ENCODE measurements at regions not wholly inside any gene's neighbourhood (a gene's known extent, or its start where the extent isn't known, plus 50 kb on each side); places are given as distances from the start of the nearest gene placed in this dataset.

DNA sequence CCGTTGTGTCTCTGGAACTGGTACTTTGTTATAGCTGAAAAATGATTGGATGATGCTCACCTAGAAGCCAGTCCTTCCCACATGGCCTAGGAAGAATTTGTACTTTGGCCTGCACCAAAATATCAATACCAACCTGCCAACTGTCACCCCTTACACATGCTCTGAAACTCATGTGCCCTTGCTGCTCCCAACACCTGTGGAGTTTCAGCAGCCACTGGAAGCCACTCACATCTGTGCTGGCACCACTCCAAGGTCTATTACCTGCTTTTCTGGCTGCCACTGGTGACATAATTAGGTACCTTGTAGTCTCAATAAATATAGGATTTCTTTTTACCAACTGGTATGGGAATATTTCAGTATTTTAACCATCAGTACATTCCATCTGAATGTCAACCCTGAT is 363.6 kb downstream of the SH3GL2 start:
- Histone ChIP-seq H3K27me3 (ENCODE audit: insufficient read depth, low read depth) (no peaks in the 10 kb centered on the region), H3K4me3 (IDR thresholded peaks at IDR 0.05; ENCODE audit: insufficient read depth, low read depth, low read length) (no peak overlapping the region), H2AFZ (ENCODE audit: low read depth) (no peak overlapping the region), H3K9ac (no peak overlapping the region), H3K4me2 (no peak overlapping the region; the same call in 1 of the 2 replicates), H3K4me1 (ENCODE audit: low read depth, poor library complexity, severe bottlenecking) (peaks cover 32% of the 10 kb centered on the region), H3K27ac (no peak overlapping the region), H3K79me2 (ENCODE audit: insufficient read depth, low read depth) (no peaks in the 10 kb centered on the region), H4K20me1 (ENCODE audit: insufficient read depth) (no peaks in the 10 kb centered on the region), H3K36me3 (ENCODE audit: insufficient read depth) (no peaks in the 10 kb centered on the region)
- TF ChIP-seq, protein P1, sequence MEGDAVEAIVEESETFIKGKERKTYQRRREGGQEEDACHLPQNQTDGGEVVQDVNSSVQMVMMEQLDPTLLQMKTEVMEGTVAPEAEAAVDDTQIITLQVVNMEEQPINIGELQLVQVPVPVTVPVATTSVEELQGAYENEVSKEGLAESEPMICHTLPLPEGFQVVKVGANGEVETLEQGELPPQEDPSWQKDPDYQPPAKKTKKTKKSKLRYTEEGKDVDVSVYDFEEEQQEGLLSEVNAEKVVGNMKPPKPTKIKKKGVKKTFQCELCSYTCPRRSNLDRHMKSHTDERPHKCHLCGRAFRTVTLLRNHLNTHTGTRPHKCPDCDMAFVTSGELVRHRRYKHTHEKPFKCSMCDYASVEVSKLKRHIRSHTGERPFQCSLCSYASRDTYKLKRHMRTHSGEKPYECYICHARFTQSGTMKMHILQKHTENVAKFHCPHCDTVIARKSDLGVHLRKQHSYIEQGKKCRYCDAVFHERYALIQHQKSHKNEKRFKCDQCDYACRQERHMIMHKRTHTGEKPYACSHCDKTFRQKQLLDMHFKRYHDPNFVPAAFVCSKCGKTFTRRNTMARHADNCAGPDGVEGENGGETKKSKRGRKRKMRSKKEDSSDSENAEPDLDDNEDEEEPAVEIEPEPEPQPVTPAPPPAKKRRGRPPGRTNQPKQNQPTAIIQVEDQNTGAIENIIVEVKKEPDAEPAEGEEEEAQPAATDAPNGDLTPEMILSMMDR (conservative IDR thresholded peaks at IDR 0.05; ENCODE audit: low read depth, low read length): no peak

DNA sequence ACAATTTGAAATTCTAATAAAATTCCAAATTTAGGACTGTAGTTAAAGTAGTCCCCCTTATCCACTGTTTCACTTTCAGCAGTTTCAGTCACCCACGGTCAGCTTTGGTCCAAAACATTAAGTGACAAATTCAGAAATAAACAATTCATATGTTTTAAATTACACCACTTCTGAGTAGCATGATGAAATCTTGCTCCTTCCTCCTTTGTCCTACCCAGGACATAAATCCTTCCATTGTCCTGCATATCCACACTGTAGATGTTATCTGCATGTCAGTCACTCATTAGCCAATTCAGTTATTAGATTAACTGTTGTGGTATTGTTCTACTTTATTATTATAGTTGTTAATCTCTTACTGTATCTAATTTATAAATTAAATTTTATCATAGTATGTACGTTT is 376.5 kb downstream of the SH3GL2 start:
- Histone ChIP-seq H2AFZ (ENCODE audit: low read depth) (no peak overlapping the region), H3K36me3 (ENCODE audit: insufficient read depth) (no peaks in the 10 kb centered on the region), H3K4me1 (ENCODE audit: low read depth, poor library complexity, severe bottlenecking) (no peaks in the 10 kb centered on the region), H3K27ac (no peak overlapping the region), H3K79me2 (ENCODE audit: insufficient read depth, low read depth) (no peaks in the 10 kb centered on the region), H3K27me3 (ENCODE audit: insufficient read depth, low read depth) (no peaks in the 10 kb centered on the region), H3K9ac (no peak overlapping the region), H3K4me3 (IDR thresholded peaks at IDR 0.05; ENCODE audit: insufficient read depth, low read depth, low read length) (no peak overlapping the region), H3K4me2 (no peak overlapping the region), H4K20me1 (ENCODE audit: insufficient read depth) (no peaks in the 10 kb centered on the region)
- TF ChIP-seq, protein P1 (conservative IDR thresholded peaks at IDR 0.05; ENCODE audit: low read depth, low read length): no peak

DNA sequence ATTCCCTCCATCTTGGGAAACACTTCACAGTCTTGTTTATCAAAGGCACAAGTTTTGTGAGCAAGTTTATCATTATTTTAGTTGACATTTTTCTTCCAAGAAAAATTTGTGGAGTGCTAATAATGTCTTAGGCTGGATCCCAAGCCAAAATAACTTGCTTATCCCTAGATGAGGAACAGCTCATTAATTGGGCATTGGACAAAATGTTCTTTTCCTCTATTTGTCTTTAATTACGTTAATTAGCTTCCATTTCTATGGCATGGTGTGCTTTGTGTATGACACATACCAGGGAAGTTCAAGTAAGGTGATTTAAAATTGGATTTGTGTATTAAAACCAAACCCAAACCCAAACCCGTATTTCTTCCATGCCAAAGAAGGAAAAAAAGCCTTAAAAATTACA is 379.5 kb downstream of the SH3GL2 start:
- H2AFZ ChIP-seq (ENCODE audit: low read depth): no peak overlapping the region
- no peak overlapping the region for H3K4me3 ChIP-seq (IDR thresholded peaks at IDR 0.05; ENCODE audit: insufficient read depth, low read depth, low read length)
- H3K36me3 ChIP-seq (ENCODE audit: insufficient read depth): no peaks in the 10 kb centered on the region
- no peaks in the 10 kb centered on the region for H3K27me3 ChIP-seq (ENCODE audit: insufficient read depth, low read depth)
- H3K27ac ChIP-seq: no peak overlapping the region
- no peak overlapping the region for H3K9ac ChIP-seq
- no peaks in the 10 kb centered on the region for H4K20me1 ChIP-seq (ENCODE audit: insufficient read depth)
- TF ChIP-seq, protein P1 (conservative IDR thresholded peaks at IDR 0.05; ENCODE audit: low read depth, low read length): no peak
- no peak overlapping the region for H3K4me2 ChIP-seq
- H3K79me2 ChIP-seq (ENCODE audit: insufficient read depth, low read depth): no peaks in the 10 kb centered on the region
- H3K4me1 ChIP-seq (ENCODE audit: low read depth, poor library complexity, severe bottlenecking): no peaks in the 10 kb centered on the region

DNA sequence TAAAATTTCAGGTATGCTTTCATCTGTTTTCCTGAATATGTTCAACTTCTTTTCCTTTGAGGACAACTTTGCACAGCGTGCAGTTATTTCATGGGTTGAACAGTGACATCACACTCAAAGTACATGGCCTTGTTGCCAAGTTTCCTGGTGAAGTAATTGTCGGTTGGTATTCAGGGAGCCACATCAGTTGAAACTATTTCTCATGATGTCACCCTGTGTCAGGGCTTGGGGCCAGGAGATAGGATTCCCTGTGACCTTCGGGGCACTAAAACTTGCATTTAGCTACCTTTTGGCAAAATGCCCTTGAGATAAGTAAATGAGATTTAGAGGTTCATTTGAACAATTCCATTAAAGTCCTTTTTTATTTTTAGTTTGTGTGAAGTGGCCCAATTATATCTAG is 383.9 kb downstream of the SH3GL2 start:
- Histone ChIP-seq H2AFZ (ENCODE audit: low read depth) (no peak overlapping the region), H3K27ac (no peak overlapping the region), H3K4me3 (IDR thresholded peaks at IDR 0.05; ENCODE audit: insufficient read depth, low read depth, low read length) (no peak overlapping the region), H3K4me2 (no peak overlapping the region), H3K79me2 (ENCODE audit: insufficient read depth, low read depth) (no peaks in the 10 kb centered on the region), H3K36me3 (ENCODE audit: insufficient read depth) (no peaks in the 10 kb centered on the region), H3K4me1 (ENCODE audit: low read depth, poor library complexity, severe bottlenecking) (no peaks in the 10 kb centered on the region), H4K20me1 (ENCODE audit: insufficient read depth) (no peaks in the 10 kb centered on the region), H3K27me3 (ENCODE audit: insufficient read depth, low read depth) (no peaks in the 10 kb centered on the region), H3K9ac (no peak overlapping the region)
- TF ChIP-seq, protein P1 (conservative IDR thresholded peaks at IDR 0.05; ENCODE audit: low read depth, low read length): no peak
